Renal cortex interstitium (tissue), 11 donors: ENCODE measurements at regions not wholly inside any gene's neighbourhood (a gene's known extent, or its start where the extent isn't known, plus 50 kb on each side); places are given as distances from the start of the nearest gene placed in this dataset.

Source experiments
- DNase-seq, 11 donors: peaks; one replicate each; pipeline ENCODE4 v3.0.0-alpha.2; 2013; ENCODE audit warnings: low read depth in 9 of 11, low spot score in 4 of 11; ENCODE audit errors: extremely low read depth in 1 of 11

GRCh38 chr16:25487888-25488287 is 203.9 kb upstream of the HS3ST4 start:
- DNase-seq = no peak

DNA sequence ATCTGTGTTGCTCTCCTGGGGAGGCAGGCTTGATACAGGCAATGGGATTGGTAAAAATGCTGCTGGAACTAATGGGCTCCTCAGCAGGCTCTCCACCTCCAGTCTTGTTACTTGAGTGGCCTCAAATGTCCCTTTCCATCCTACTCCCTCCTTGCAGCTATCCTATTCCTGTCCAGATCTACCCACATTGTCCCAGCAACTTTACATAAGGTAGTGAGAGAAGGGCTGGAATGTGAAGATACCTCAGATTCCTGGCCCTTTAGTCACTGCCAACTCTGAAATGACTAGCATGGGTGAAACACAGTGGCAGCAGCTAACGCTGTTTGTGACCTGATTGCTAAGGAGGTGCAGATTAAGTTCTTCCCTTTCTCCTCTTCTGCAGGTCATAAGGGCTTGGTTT is 210.1 kb upstream of the HS3ST4 start:
- no peak for DNase-seq

DNA sequence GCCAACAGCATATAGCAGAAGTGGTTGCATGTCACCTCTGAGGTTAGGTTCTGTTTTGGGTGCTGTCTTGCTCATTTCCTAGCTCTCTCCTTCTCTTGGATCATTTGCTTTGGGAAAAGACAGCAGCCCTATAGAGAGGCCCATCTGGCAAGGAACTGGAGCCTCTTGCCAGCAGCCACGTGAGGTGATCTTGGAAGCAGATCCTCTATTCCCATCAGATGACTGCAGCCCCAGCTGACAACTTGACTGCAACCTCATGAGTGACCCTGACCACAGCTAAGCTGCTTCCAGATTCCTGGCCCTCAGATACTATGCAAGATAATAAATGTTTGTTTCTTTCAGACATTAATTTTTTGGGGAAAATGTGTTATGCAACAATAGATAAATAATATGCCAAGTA is 213.3 kb upstream of the HS3ST4 start:
- DNase-seq = no peak

DNA sequence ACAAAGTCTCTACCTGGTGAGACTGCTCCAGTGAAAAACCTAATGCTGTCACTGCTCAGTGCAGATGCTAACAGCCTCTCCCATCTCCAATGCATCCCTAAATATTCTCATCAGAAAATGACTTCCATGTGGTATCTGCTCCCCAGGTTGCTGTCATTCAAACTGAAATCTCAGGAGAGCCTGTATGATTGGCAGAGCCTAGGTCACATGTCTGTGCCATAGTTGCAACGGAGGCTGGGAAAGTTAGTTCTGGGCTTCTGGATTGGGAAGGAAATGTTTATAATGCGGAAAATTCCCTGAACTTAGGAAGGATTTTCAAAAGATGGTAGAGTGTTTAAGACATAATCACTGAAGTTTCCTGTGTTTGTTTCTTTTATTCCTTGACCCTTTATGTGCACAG is 206.4 kb upstream of the ZKSCAN2 start:
- no peak for DNase-seq

DNA sequence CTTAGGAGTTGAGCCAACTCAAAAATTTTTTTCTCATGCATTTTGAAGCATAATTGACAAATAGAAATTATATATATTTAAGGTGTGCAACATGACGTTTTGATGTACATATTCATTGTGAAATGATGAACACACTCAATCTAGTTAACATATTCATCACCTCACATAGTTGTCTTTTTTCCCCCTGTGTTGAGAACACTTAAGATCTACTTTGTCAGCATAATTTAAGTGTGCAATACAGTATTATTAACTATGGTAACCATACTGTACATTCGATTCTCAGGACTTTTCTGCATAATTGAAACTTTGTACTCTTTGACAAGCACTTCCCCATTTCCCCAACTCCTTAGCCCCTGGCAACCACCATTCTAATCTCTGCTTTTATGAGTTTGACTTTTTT is 192.2 kb upstream of the ZKSCAN2 start:
- no peak for DNase-seq

GRCh38 chr16:25443994-25444393 is 186.3 kb upstream of the ZKSCAN2 start:
- no peak for DNase-seq

DNA sequence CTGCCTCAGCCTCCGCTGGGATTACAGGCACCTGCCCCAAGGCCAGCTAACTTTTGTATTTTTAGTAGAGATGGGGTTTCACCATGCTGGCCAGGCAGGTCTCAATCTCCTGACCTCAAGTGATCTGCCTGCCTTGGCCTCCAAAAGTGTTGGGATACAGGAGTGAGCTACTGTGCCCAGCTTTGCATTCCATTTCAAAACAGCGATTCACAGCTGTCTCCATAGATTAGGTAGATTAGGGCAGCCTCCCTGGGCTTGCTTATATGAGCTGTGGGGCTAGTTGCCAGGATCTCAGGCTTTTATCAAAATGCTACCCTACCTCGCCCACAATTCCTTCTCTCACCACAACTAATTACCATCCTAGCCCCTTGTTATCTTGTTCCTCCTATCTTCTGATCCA is 176.4 kb upstream of the ZKSCAN2 start:
- DNase-seq = no peak

- no peak for DNase-seq
Observed at GRCh38 chr16:25433388-25433787, 175.7 kb upstream of the ZKSCAN2 start.

DNA sequence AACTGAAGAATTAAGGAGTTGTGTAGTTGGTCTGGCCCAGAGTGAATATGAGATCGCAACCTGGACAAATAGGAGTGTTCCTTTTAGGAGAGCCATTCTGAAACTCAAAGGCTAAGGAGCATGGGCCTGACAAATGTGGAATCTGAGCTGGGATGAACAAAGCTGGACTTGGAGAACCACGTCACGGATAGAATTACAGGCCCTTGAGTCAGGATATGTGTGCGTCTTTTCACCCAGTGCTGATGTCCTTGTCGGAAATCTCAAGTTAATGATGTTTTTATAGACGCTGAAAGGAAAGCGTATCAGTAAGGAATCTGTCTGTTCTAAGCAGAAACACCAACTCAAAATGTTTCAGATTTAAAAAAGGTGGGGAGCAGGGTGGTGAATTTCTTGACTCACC is 173.8 kb upstream of the ZKSCAN2 start:
- no peak for DNase-seq

- no peak for DNase-seq
Observed at GRCh38 chr16:25426829-25427228, 169.2 kb upstream of the ZKSCAN2 start.

- DNase-seq = no peak
Observed at GRCh38 chr16:25419681-25420080, 162.0 kb upstream of the ZKSCAN2 start.

DNA sequence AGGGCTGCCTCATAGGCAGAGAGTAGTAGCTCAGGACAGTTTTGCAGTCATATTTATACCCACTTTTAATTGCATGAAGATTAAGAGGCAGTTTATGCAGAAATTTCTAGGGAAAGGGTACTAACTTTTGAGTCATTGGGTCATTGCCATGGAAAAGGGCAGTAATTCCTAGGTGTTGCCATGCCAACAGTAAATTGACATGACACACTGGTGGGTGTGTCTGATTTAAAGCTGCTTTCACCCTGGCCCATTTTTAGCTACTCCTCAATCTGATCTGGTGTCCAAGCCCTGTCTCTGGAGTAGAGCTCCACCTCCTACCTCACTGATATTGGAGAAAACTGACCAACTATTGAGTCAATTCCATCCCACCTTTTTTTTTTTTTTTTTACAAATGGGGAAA is 161.5 kb upstream of the ZKSCAN2 start:
- no peak for DNase-seq

- no peak for DNase-seq
Observed at GRCh38 chr16:25416002-25416401, 158.4 kb upstream of the ZKSCAN2 start.

DNA sequence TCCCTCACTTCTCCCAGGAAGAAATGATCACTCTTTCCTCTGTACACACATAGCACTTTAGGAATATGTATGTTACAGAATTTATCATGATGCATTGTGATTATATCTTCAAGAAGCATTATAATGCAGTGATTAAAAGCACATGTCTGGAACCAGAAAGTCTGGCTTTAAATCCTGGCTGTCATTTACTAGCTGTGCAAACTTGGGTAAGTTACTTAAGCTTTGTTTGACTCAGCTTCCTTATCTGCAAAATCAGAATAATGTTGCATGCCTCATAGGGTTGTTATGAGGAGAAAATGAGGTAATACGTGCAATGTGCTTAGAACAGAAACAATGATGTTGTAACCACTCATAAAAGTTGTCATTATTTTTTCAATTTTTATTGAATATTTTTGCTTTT is 156.3 kb upstream of the ZKSCAN2 start:
- DNase-seq = no peak

DNA sequence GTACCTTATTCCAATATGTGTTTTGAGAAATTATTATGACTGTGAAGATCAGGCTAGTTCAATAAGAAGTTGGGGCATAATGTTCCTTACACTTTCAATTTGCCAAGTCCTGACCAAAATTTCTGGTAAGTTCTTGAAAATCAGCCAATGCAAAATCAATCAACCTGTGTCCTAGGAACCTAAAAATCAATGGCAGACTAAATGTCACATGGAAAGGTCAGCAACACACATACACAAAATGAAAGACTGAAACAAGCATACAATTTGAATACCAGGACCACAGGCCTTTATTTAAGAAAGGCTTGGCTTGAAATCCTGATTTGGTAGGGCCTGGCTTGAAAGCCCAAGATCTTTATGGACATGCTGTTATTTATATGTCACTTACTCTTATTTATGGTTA is 155.5 kb upstream of the ZKSCAN2 start:
- no peak for DNase-seq

DNA sequence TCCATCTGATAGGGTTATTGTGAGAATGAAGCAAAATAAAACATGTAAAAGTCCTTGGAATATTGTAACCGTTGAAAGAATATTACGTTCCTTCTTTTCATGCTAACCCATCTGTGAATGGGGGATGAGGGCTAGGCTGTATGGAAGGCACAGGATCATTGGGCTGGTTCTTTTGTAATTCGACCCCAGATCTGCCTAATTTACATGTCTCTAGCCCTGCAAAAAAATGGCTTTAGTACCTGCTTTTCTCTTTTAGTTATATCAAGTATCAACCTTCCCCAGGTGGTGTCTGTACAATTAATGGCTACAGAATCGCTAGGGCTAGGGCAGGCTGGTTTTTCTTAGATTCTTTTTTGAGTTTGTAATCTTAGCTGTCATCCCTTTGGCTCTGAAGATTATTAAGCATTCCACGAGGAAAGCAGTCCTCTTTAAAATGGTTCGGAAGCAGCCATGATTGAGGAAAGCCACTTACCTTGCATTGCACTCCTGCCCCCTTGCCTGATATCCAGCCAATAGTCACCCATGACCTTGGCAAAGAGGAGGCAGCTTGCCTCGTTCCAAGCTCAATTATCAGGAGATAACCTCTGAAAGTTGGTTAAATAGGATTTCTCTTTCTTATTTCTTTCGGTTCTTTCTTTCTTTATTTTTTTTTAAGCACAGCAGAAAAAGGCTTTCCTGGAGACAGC is 153.9 kb upstream of the ZKSCAN2 start:
- peak in 5 of 11 donors; percentile 1 to 17 (median 5) for DNase-seq

GRCh38 chr16:25403852-25404251 is 146.2 kb upstream of the ZKSCAN2 start:
- no peak for DNase-seq

GRCh38 chr16:25395528-25395927 is 137.9 kb upstream of the ZKSCAN2 start:
- no peak for DNase-seq

- no peak for DNase-seq
Observed at GRCh38 chr16:25390761-25391160, 133.1 kb upstream of the ZKSCAN2 start.

- no peak for DNase-seq
Observed at GRCh38 chr16:25374556-25374955, 116.9 kb upstream of the ZKSCAN2 start.

DNA sequence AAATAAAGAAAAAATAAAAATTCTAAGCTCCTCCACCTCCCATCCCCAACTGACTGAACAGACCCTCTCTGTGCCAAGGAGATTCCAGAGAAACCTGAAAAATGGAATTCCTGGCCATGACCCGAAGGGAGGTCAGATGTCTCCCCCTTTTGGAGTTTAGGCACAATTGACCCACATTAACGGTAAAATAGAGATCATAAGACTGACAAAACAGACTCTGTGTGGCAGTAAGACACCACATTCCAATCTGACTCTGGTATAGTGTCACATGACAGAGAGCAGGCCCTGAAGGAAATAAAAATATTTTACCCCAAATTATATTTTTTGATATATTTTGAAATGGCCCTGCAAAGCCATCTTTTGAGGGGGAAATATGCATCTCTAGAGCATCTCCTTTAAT is 115.1 kb upstream of the ZKSCAN2 start:
- no peak for DNase-seq

- no peak for DNase-seq
Observed at GRCh38 chr16:25371342-25371741, 113.7 kb upstream of the ZKSCAN2 start.
